Kidney glomerular epithelial cell (primary cell): ENCODE measurements at regions not wholly inside any gene's neighbourhood (a gene's known extent, or its start where the extent isn't known, plus 50 kb on each side); places are given as distances from the start of the nearest gene placed in this dataset.
"Not testable (repeated sequence)": the region's sequence is repeated elsewhere in the genome, so short reads cannot be mapped to it uniquely, and the experiment has no call there.

Experiments used
- DNase-seq: peaks from one replicate; lab custom pipeline; 2025; lab: John Stamatoyannopoulos, UW

DNA sequence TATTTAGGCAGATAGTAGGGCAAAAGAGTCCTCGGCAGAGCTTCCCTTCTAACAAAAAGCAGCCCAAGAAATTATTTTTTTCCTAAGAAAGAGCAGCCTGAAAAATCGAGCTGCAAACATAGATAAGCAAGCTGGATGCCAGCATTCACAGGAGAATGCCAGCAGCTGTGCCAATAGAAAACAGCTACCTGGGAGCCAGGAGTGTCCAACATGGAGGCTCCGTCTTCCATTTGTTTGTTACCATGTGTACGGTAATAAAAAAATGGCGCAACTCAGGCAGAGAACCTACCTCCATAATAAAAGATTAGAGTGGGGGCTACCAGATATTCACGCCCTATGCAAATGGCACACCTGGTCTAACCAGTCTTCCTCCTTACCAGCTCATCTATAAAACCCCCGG, 77.6 kb upstream of the IPO5 start:
- DNase-seq, result no peak

DNA sequence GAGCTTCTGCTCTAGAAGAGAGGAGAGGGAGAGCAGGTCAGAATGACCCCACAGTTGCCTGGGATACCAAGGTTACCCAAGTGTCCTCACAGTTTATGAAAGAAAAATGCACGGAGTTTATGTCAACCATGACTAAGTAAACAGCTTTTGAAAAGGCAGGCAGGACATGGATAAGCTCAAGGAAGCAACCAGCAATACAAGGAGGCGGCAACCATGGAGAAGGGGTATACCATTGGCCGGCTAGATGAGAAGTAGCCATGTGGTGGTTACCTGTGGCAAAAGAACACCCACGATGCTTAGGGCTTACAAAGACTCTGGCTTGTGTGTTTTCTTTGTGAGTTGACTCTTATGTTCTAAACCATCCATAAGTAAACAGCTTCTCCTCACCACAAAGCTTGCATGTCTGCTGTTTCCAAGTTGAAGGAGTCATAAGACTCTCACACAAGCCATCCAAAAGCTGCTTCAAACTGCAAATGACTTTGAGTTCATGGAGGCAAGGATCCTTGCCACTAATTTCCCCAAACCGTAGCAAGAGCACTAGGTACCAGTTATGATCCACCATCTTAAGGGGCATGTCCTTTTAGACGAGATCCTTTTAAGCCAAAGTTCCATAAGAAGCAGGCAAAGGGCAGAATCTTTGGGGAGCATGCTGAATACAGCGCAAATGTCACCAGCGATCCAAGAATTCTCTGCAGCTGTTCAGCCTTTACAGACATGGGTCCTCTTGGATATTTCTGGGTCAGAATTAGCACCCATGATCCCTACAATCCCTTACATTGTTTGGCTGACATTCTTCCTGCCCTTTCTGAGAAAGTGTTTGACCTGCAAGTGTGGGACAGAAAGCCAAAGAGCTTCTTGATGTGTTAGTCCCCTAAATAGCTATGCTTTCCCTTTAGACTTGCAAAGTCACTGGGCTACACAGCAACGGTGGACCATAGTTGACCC, 74.8 kb upstream of the IPO5 start:
- peak; percentile 65 for DNase-seq

DNA sequence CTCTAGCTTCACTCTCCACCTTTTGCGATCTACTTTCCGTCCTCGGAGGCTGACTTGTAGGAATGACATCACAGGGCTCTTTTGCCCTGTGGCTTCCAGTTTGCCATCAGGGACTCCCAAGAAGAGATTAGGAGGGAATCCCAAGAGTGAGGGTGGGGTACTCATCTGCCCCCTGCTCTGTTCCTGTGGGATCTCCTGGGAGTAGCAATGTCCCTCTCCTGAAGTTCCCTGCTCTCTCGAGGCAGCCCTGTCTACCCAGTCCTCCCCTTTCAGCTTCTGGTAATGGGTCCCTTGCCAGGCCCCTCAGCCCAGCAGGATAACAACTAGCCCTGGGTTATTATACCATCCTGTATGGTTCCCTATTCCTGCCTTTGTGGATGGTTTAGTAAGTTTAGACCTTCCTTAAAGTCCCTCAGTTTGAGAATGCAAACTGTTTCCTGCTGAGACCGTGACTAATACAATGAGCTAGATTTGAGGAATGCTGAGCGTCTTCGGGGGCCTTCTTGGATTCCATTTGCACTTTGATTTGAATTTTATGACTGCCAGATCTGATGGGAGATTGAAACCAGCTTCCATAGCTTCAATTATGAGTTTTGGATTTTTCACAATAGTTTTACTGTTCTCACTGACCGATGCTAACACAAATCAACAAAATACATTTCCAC, 73.7 kb upstream of the IPO5 start:
- DNase-seq, result peak; percentile 44

DNA sequence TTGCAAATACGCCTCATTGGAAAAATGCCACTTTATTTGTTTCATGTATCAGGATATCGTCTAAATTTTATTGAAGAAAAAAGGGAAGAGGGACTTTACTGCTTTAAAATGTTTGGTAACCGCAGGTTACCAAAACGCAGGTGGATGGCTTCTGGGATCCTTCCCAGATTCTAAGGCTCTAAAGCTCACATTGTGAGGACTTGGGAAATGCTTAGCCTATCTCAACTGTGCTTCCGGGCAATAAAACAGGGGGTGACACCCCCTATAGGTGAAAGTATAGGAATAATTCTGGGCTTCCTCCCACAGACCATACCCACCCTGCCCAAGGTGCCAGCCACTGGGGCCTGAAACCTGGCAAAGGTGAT, 73.2 kb upstream of the IPO5 start:
- no peak for DNase-seq

DNA sequence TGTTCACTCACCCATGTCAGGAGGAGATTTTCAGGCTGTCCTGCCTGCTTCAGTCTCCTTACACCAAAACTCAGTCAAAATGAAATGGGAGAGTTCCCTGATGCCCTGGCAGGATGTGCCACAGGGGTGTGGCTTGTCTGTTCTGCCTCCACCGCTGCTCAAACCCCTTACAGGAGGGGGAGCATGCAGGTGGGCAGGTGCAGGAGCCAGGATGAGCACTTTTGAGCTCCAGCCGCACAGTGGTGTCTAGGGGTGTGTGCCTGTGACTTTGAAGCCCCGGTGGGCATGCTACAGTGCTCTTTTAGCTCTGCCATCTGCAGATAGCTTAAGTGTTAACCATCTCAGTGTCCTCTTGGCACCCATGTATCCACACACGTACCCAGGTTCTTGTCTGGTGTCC, 71.9 kb upstream of the IPO5 start:
- no peak for DNase-seq

DNA sequence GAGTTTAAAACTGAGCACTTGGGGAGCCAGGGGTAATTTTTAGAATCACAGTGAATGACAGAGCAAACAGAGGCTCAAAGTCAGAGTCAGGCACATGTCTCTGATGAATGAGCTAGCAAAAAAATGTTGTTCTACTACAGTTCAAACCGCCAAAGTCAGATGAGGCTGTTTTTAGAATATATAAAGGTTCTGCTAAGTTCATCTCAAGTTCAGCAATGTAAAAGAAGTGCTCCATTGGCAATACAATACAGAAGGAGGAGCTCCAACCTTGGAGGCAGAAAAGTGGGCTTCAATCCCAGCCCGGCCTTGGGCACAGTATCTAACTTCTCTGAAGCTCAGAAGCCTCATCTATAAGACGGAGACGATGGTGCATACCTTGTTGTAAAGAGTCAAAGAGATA, 70.1 kb upstream of the IPO5 start:
- DNase-seq, result no peak

DNA sequence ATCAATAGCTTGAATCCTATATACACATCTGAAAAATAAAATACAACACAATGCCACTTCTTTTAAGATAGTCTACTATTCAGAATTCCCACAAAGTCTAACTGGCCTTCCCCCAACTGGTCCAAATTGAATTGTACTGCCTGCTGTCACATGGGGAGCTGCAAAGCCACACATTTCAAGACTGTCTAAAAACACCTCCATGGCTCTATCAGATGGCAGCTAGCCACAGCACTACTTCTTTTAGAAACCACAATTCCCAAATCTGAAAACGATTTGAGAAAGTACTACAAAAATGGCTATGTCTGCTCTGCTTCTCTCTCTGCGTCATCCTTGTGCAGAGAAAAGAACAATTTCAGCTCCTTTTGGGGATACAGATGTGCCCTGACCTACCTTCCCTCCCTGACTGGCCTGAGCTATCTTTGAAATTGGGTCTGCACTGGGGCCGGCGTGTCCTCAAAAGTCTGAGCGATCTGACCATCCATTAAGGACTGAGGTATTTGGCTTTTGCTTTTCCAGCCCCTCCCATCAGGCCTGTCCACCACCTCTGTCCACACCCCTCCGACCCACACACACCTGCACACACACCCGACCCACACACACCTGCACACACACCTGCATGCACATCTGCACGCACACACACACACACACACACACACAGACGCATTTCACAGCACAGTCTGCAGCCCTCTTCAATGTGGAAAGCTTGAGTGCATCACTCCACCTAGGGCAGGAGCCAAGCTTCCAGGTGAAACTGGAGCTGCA, 68.6 kb upstream of the IPO5 start:
- no peak for DNase-seq

DNA sequence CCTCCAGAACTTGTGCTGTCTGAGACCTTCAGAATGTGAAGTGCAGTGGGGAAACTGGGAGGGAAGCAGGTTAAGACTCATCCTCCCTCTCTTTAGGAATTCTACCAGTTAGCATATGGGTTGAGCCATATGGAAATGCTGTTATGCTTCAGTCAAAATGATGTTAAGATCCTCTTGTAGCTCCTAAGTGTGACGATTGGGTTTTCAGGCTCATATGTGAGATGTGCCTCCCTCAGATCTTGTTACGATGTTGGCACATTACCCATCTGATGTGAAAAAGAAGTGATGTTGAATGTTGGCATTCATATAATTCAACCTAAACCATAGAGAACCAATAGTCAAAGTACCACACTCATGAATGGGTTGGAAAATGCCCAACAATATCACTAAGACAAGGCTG, 67.8 kb upstream of the IPO5 start:
- DNase-seq, result no peak

DNA sequence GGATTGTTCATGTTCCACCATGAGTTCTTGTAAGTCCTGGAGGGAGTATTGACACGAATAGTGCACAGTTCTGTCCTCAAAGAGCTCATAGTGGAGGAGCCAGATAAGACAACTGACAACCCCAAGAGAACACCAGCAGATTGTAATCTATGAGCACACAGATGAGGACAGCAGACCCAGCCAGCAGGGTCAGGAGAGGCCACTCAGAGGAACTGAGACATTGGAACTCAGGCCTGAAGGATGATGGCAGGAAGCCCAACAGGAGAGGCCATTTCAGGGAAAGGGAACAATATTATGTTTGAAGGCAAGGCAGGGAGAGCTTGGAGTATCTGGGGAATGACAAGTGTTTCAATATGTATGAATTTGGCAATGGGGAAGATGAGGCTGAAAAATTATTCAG, 63.7 kb upstream of the IPO5 start:
- no peak for DNase-seq

DNA sequence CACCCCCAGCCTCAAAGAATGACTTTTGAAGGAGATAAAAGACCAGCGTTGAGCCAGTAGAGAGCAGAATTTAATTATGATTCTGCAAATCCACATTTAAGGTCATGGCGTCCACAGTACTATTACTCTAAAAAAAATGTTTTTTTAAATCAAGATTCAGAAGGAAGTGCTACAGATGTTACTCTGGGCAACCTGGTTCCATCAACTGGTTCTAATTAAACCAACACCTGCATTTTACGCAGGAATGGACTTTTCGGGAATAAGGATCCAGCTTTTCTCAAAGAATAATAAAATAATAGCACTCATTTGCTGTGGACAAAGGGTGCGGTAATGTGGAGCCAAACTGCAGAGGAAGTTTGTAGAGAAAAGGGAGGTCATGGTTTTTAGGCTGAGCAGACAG, 62.9 kb upstream of the IPO5 start:
- DNase-seq, result no peak

DNA sequence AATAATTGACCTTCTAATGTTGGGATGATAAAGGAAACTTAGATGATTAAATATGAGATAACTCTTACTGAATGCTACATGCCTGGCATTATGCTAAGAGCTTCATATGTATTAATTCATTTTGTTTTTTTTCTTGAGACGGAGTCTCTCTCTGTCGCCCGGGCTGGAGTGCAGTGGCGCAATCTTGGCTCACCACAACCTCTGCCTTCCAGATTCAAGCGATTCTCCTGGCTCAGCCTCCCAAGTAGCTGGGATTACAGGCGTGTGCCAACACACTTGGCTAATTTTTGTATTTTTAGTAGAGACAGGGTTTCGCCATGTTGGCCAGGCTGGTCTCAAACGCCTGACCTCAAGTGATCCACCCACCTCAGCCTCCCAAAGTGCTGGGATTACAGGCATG, 61.5 kb upstream of the IPO5 start:
- not testable (repeated sequence) for DNase-seq

DNA sequence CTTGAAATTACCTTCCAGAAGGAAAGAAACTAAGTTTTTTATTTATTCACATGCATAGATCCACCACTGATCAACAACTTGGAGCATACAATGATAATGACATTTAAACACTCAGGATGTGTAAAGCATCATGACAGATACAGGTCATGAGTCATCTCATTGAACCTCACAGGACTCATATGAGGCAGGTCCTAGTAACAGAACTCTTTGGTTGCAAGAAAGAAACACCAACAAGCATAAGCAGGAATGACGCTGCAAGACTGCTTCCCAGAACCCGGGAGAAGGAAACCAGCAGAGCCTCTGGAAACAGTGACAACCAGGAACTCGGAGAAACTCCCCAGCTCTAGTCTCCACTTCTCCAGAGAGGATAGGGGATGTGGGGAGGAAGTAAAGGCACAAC, 60.8 kb upstream of the IPO5 start:
- DNase-seq, result no peak

DNA sequence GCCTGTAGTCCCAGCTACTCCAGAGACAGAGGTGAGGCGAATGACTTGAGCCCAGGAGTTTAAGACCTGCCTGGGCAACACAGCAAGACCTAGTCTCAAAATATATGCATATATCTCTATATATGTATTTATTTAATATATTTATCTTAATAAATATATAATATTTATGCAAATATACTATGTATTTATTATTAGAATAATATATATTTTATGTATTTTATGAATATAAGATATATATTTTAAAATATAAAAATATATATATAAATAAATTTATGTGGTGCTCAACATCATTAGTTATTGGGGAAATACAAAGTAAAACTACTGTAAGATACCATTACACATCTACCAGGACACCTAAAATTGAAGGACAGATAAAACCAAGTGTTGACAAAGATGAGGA, 58.1 kb upstream of the IPO5 start:
- no peak for DNase-seq

DNA sequence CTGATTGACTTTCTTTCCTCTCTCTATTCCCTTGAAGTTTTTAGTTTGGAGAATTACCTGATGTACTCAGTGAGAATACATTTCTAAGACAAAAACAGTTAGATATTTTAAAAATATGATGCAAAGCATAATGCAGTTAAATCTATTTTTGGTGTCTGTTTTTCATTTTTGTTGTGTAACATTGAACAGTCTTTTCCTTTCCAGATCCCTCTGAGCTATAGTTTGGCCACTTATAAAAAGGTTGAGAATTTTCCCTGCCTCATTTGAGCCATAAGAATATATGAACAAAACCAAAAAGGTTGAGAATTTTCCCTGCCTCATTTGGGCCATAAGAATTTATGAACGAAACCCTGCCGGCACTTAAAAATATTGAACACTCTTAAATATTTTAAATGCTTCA, 57.0 kb upstream of the IPO5 start:
- no peak for DNase-seq

DNA sequence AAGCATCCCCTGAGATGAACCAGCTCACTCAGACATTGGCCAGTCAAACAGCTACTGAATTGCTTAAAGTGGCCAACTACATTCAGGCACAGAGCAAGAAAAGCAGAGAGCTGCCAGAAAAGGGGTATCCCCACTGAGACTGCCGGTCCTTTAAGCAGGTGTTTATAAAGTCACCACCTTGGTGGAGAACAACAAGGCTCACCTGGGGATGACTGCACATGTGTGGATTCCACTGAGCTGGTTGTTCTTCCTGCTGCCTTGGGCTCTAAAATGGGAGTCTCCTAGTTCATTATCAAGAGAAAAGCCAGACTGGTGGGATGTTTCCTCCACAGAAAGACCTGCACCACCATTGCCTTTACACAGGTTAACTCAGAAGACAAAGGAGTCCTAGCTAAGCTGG, 51.8 kb upstream of the IPO5 start:
- no peak for DNase-seq
